ENCODE measurements at regions not wholly inside any gene's neighbourhood (a gene's known extent, or its start where the extent isn't known, plus 50 kb on each side); places are given as distances from the start of the nearest gene placed in this dataset.

- no peaks in the 10 kb centered on the region for H3K27me3 Mint-ChIP-seq (ENCODE audit: low read depth in 2 of 2)
These were observed 466.7 kb upstream of the FAT1 start for GRCh38 chr4:187190390-187190789.

GRCh38 chr4:187191676-187192075, 468.0 kb upstream of the FAT1 start:
- H3K4me3 Mint-ChIP-seq = no peak overlapping the region
- ATAC-seq = no peak
- no peaks in the 10 kb centered on the region for H3K27me3 Mint-ChIP-seq (ENCODE audit: low read depth in 2 of 2)
- TF ChIP-seq CTCF (IDR thresholded peaks at IDR 0.05) = no peak
- no peak for DNase-seq
- no peak overlapping the region for H3K27ac Mint-ChIP-seq
- no peak overlapping the region for H3K27ac ChIP-seq (ENCODE audit: low read length)
- no peaks in the 10 kb centered on the region for H3K36me3 ChIP-seq (ENCODE audit: control insufficient read depth, insufficient read depth, low read length)
- intact Hi-C loops (cut with micrococcal nuclease) = no loop called here
- no peaks in the 10 kb centered on the region for H3K27me3 ChIP-seq (ENCODE audit: control insufficient read depth, insufficient read depth, low read length)
- no peaks in the 10 kb centered on the region for H3K4me1 Mint-ChIP-seq
- peaks cover 5% of the 10 kb centered on the region for H3K9me3 ChIP-seq (ENCODE audit: control insufficient read depth, insufficient read depth, low read length)
- no peak overlapping the region for H3K4me3 ChIP-seq (ENCODE audit: low read length)
- no peaks in the 10 kb centered on the region for H3K4me1 ChIP-seq (ENCODE audit: control insufficient read depth, insufficient read depth, low read length)
- peaks cover 11% of the 10 kb centered on the region for H3K36me3 Mint-ChIP-seq
- H3K9me3 Mint-ChIP-seq = peaks cover 11 to 13% of the 10 kb centered on the region in 2 donors
- WGBS (ENCODE audit: insufficient coverage) = 77% methylated on average over 4 of the region's 5 CpGs

More at GRCh38 chr4:187190390-187190789, 466.7 kb upstream of the FAT1 start:
- no peak for TF ChIP-seq CTCF (IDR thresholded peaks at IDR 0.05)
- Histone ChIP-seq H3K4me3 (ENCODE audit: low read length) (no peak overlapping the region), H3K27me3 (ENCODE audit: control insufficient read depth, insufficient read depth, low read length) (no peaks in the 10 kb centered on the region), H3K9me3 (ENCODE audit: control insufficient read depth, insufficient read depth, low read length) (peaks cover 5% of the 10 kb centered on the region), H3K36me3 (ENCODE audit: control insufficient read depth, insufficient read depth, low read length) (no peaks in the 10 kb centered on the region), H3K4me1 (ENCODE audit: control insufficient read depth, insufficient read depth, low read length) (no peaks in the 10 kb centered on the region), H3K27ac (ENCODE audit: low read length) (no peak overlapping the region)
- 33% methylated on average over 1 of the region's 1 CpG for WGBS (ENCODE audit: insufficient coverage)
- DNase-seq (no peak), ATAC-seq (no peak)
- no peak overlapping the region for H3K4me3 Mint-ChIP-seq
- no peak overlapping the region for H3K27ac Mint-ChIP-seq
- intact Hi-C loops (cut with micrococcal nuclease) = no loop called here
- H3K36me3 Mint-ChIP-seq = peaks cover 11% of the 10 kb centered on the region
- no peaks in the 10 kb centered on the region for H3K4me1 Mint-ChIP-seq
- peaks cover 10% of the 10 kb centered on the region in 2 donors for H3K9me3 Mint-ChIP-seq

- Mint-ChIP-seq H3K36me3 (peaks cover 10% of the 10 kb centered on the region), H3K4me1 (no peaks in the 10 kb centered on the region), H3K27me3 (ENCODE audit: low read depth in 2 of 2) (no peaks in the 10 kb centered on the region), H3K27ac (no peak overlapping the region), H3K9me3 (peaks cover 13 to 16% of the 10 kb centered on the region in 2 donors), H3K4me3 (no peak overlapping the region)
- H3K27me3 ChIP-seq (ENCODE audit: control insufficient read depth, insufficient read depth, low read length) = no peaks in the 10 kb centered on the region
- H3K9me3 ChIP-seq (ENCODE audit: control insufficient read depth, insufficient read depth, low read length) = peaks cover 5% of the 10 kb centered on the region
- 90% methylated on average over 8 of the region's 9 CpGs for WGBS (ENCODE audit: insufficient coverage)
- intact Hi-C loops (cut with micrococcal nuclease) = no loop called here
- ATAC-seq = no peak
- no peak overlapping the region for H3K4me3 ChIP-seq (ENCODE audit: low read length)
- DNase-seq = no peak
- no peaks in the 10 kb centered on the region for H3K4me1 ChIP-seq (ENCODE audit: control insufficient read depth, insufficient read depth, low read length)
- no peak for TF ChIP-seq CTCF (IDR thresholded peaks at IDR 0.05)
- no peak overlapping the region for H3K27ac ChIP-seq (ENCODE audit: low read length)
- no peaks in the 10 kb centered on the region for H3K36me3 ChIP-seq (ENCODE audit: control insufficient read depth, insufficient read depth, low read length)
These were observed 468.6 kb upstream of the FAT1 start for GRCh38 chr4:187192266-187192665.

- peaks cover 1% of the 10 kb centered on the region for H3K9me3 ChIP-seq (ENCODE audit: control insufficient read depth, insufficient read depth, low read length)
- H3K4me3 ChIP-seq (ENCODE audit: low read length) = no peak overlapping the region
- peaks cover 9 to 12% of the 10 kb centered on the region in 2 donors for H3K9me3 Mint-ChIP-seq
- H3K4me3 Mint-ChIP-seq = no peak overlapping the region
- ATAC-seq (no peak), DNase-seq (no peak)
- H3K36me3 ChIP-seq (ENCODE audit: control insufficient read depth, insufficient read depth, low read length) = no peaks in the 10 kb centered on the region
- WGBS (ENCODE audit: insufficient coverage) = 79% methylated on average over 2 of the region's 3 CpGs
- H3K27me3 Mint-ChIP-seq (ENCODE audit: low read depth in 2 of 2) = no peaks in the 10 kb centered on the region
- no peaks in the 10 kb centered on the region for H3K4me1 ChIP-seq (ENCODE audit: control insufficient read depth, insufficient read depth, low read length)
- no peak for TF ChIP-seq CTCF (IDR thresholded peaks at IDR 0.05)
- H3K27ac Mint-ChIP-seq = no peak overlapping the region
- intact Hi-C loops (cut with micrococcal nuclease) = no loop called here
- H3K4me1 Mint-ChIP-seq = no peaks in the 10 kb centered on the region
- no peak overlapping the region for H3K27ac ChIP-seq (ENCODE audit: low read length)
- peaks cover 1% of the 10 kb centered on the region for H3K36me3 Mint-ChIP-seq
- H3K27me3 ChIP-seq (ENCODE audit: control insufficient read depth, insufficient read depth, low read length) = no peaks in the 10 kb centered on the region
These were observed 469.5 kb upstream of the FAT1 start for GRCh38 chr4:187193141-187193540.
